ENCODE measurements at regions not wholly inside any gene's neighbourhood (a gene's known extent, or its start where the extent isn't known, plus 50 kb on each side); places are given as distances from the start of the nearest gene placed in this dataset.

DNA sequence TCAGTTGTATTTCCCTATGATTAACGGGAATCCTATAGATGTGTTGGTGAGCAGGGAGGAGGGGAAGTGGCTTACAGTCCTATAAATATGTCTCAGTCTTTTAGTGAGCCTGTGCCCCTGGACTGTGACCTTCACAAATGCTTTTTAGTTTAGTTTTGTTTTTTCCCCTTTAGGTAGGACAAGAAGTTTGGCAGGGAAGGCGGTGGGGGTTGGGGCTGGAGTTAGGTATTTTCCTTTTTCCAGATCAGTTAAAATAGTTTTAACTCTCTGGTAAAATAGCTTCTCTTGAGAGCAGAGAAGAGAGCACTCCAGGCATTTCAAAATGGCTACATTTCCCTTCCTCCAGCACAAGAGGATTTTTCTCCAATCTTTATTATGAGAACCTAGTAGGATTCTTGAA is 272.1 kb downstream of the SPATA31D1 start:
- H3K27ac ChIP-seq (ENCODE audit: insufficient read depth, low read length): no peak overlapping the region
- DNase-seq (ENCODE audit: low read depth in 2 of 2): no peak
- no peak overlapping the region for H3K4me3 ChIP-seq (replicated peaks in 1 of 4; ENCODE audit: control extremely low read depth in 1 of 4, insufficient read depth in 1 of 4, low read depth in 3 of 4, low read length in 4 of 4)
- H3K79me2 ChIP-seq (ENCODE audit: control insufficient read depth, insufficient read depth, low read length): no peaks in the 10 kb centered on the region
- H3K27me3 ChIP-seq (ENCODE audit: control insufficient read depth, insufficient read depth, low read length): no peaks in the 10 kb centered on the region
- H3K9ac ChIP-seq (ENCODE audit: insufficient read depth, low read length): no peak overlapping the region
- no peak overlapping the region for H2AFZ ChIP-seq (ENCODE audit: low read length)
- H3K36me3 ChIP-seq (ENCODE audit: control insufficient read depth, insufficient read depth, low read length): no peaks in the 10 kb centered on the region
- H3K4me1 ChIP-seq (ENCODE audit: control insufficient read depth, extremely low read depth, insufficient read depth, low read length): no peaks in the 10 kb centered on the region
- TF ChIP-seq, protein P1, sequence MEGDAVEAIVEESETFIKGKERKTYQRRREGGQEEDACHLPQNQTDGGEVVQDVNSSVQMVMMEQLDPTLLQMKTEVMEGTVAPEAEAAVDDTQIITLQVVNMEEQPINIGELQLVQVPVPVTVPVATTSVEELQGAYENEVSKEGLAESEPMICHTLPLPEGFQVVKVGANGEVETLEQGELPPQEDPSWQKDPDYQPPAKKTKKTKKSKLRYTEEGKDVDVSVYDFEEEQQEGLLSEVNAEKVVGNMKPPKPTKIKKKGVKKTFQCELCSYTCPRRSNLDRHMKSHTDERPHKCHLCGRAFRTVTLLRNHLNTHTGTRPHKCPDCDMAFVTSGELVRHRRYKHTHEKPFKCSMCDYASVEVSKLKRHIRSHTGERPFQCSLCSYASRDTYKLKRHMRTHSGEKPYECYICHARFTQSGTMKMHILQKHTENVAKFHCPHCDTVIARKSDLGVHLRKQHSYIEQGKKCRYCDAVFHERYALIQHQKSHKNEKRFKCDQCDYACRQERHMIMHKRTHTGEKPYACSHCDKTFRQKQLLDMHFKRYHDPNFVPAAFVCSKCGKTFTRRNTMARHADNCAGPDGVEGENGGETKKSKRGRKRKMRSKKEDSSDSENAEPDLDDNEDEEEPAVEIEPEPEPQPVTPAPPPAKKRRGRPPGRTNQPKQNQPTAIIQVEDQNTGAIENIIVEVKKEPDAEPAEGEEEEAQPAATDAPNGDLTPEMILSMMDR (conservative IDR thresholded peaks at IDR 0.05 in 1 of 2, IDR thresholded peaks at IDR 0.05 in 1 of 2; ENCODE audit: low read depth in 1 of 2, low read length in 2 of 2): no peak
- no peak for TF ChIP-seq EZH2 (IDR thresholded peaks at IDR 0.05; ENCODE audit: low read length, missing control alignments)
- no peaks in the 10 kb centered on the region for H3K9me3 ChIP-seq (ENCODE audit: control insufficient read depth, insufficient read depth, low read depth, low read length)
- H3K4me2 ChIP-seq (ENCODE audit: extremely low read depth, insufficient read depth, low read length): no peak overlapping the region
- no peaks in the 10 kb centered on the region for H4K20me1 ChIP-seq (ENCODE audit: control insufficient read depth, extremely low read depth, insufficient read depth, low read length)

DNA sequence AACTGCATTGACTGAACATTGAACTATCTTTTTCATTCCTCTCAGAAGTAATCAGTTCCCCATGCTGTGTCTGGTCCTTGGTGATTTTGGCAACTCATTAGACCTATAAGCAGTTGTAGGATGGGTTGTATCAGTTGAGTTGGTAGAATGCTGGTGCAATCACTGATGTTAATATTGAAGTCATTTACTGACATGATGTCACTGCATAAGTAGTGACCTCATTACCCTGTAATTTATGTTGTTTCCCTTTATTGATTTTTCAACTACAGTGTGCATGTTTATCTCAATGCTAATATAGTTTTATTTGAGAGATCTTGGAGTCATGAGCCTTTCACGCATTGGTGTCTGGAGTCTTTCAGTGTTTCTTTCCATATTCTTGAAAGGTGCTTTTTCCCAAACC is 275.0 kb downstream of the SPATA31D1 start:
- H3K36me3 ChIP-seq (ENCODE audit: control insufficient read depth, insufficient read depth, low read length): no peaks in the 10 kb centered on the region
- no peak overlapping the region for H3K4me3 ChIP-seq (replicated peaks in 1 of 4; ENCODE audit: control extremely low read depth in 1 of 4, insufficient read depth in 1 of 4, low read depth in 3 of 4, low read length in 4 of 4)
- H3K4me2 ChIP-seq (ENCODE audit: extremely low read depth, insufficient read depth, low read length): no peak overlapping the region
- H4K20me1 ChIP-seq (ENCODE audit: control insufficient read depth, extremely low read depth, insufficient read depth, low read length): no peaks in the 10 kb centered on the region
- no peaks in the 10 kb centered on the region for H3K9me3 ChIP-seq (ENCODE audit: control insufficient read depth, insufficient read depth, low read depth, low read length)
- no peak overlapping the region for H3K27ac ChIP-seq (ENCODE audit: insufficient read depth, low read length)
- no peaks in the 10 kb centered on the region for H3K79me2 ChIP-seq (ENCODE audit: control insufficient read depth, insufficient read depth, low read length)
- no peak overlapping the region for H3K9ac ChIP-seq (ENCODE audit: insufficient read depth, low read length)
- DNase-seq (ENCODE audit: low read depth in 2 of 2): no peak
- no peak overlapping the region for H2AFZ ChIP-seq (ENCODE audit: low read length)
- TF ChIP-seq, protein P1 (conservative IDR thresholded peaks at IDR 0.05 in 1 of 2, IDR thresholded peaks at IDR 0.05 in 1 of 2; ENCODE audit: low read depth in 1 of 2, low read length in 2 of 2): no peak
- TF ChIP-seq EZH2 (IDR thresholded peaks at IDR 0.05; ENCODE audit: low read length, missing control alignments): no peak
- no peaks in the 10 kb centered on the region for H3K27me3 ChIP-seq (ENCODE audit: control insufficient read depth, insufficient read depth, low read length)
- no peaks in the 10 kb centered on the region for H3K4me1 ChIP-seq (ENCODE audit: control insufficient read depth, extremely low read depth, insufficient read depth, low read length)

DNA sequence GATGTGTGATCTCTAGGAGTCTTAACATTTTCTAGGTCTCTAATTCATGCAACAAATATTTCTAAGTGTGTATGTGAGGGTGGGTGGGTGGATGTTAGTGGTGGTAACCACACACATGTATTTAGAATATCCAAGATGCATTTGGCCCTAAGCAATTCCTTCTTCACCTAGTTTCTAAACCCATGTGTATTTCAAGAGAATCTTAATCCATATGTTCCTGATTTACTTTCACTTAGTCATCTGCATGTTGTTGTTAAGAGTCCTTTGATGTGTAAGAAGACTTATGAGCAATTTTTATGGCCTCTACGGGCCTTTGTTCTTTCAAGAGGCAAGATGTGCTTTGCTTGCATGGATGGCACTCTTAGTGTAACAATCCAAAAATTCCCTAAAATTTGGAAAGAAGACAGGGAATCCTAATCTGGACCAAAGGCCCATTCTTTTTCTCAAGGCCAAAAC is 282.6 kb downstream of the SPATA31D1 start:
- H3K36me3 ChIP-seq (ENCODE audit: control insufficient read depth, insufficient read depth, low read length): no peaks in the 10 kb centered on the region
- no peak overlapping the region for H2AFZ ChIP-seq (ENCODE audit: low read length)
- H3K9ac ChIP-seq (ENCODE audit: insufficient read depth, low read length): no peak overlapping the region
- TF ChIP-seq, protein P1 (conservative IDR thresholded peaks at IDR 0.05 in 1 of 2, IDR thresholded peaks at IDR 0.05 in 1 of 2; ENCODE audit: low read depth in 1 of 2, low read length in 2 of 2): no peak
- no peak for TF ChIP-seq EZH2 (IDR thresholded peaks at IDR 0.05; ENCODE audit: low read length, missing control alignments)
- H3K27me3 ChIP-seq (ENCODE audit: control insufficient read depth, insufficient read depth, low read length): no peaks in the 10 kb centered on the region
- H3K4me3 ChIP-seq (replicated peaks in 1 of 4; ENCODE audit: control extremely low read depth in 1 of 4, insufficient read depth in 1 of 4, low read depth in 3 of 4, low read length in 4 of 4): no peak overlapping the region
- no peaks in the 10 kb centered on the region for H3K9me3 ChIP-seq (ENCODE audit: control insufficient read depth, insufficient read depth, low read depth, low read length)
- no peak overlapping the region for H3K4me2 ChIP-seq (ENCODE audit: extremely low read depth, insufficient read depth, low read length)
- no peaks in the 10 kb centered on the region for H3K79me2 ChIP-seq (ENCODE audit: control insufficient read depth, insufficient read depth, low read length)
- no peaks in the 10 kb centered on the region for H4K20me1 ChIP-seq (ENCODE audit: control insufficient read depth, extremely low read depth, insufficient read depth, low read length)
- H3K27ac ChIP-seq (ENCODE audit: insufficient read depth, low read length): peak overlapping the region; percentile 26
- H3K4me1 ChIP-seq (ENCODE audit: control insufficient read depth, extremely low read depth, insufficient read depth, low read length): no peaks in the 10 kb centered on the region
- peak; percentile 79 to 95 for DNase-seq (ENCODE audit: low read depth in 2 of 2)
